HL-60 (cell line): ENCODE measurements at regions not wholly inside any gene's neighbourhood (a gene's known extent, or its start where the extent isn't known, plus 50 kb on each side); places are given as distances from the start of the nearest gene placed in this dataset.

Experiments
- CTCF ChIP-seq: IDR thresholded peaks from one replicate; pipeline ENCODE4 v1.5.1; 2011; ENCODE audit warnings: low read length, control low read depth, inconsistent platforms; ENCODE audit not compliant: insufficient read depth
- GABPA ChIP-seq: IDR thresholded peaks from 2 replicates; pipeline ENCODE4 v1.6.1; 2012; ENCODE audit warnings: low read depth
- POLR2AphosphoS5 ChIP-seq: IDR thresholded peaks from 2 replicates; pipeline ENCODE4 v1.6.1; 2012; ENCODE audit warnings: low read depth
- REST ChIP-seq: IDR thresholded peaks from 2 replicates; pipeline ENCODE4 v1.6.1; 2012; ENCODE audit warnings: low read depth; ENCODE audit not compliant: insufficient replicate concordance

- no peak for TF ChIP-seq CTCF
- no peak for TF ChIP-seq REST
- no peak for TF ChIP-seq POLR2AphosphoS5
- TF ChIP-seq GABPA: no peak
These were observed 164.4 kb upstream of the AFDN start for GRCh38 chr6:167662075-167662880.
